HG03354 (cell line): ENCODE measurements at regions not wholly inside any gene's neighbourhood (a gene's known extent, or its start where the extent isn't known, plus 50 kb on each side); places are given as distances from the start of the nearest gene placed in this dataset.
A peak's percentile ranks its signal among the peaks of the same experiment; 100 is the strongest.

ENCODE experiments used
- ATAC-seq: cut with Tn5 transposase; IDR thresholded peaks from one replicate; pipeline ENCODE4 v1.9.1; 2021; ENCODE audit warnings: mild to moderate bottlenecking; ENCODE audit not compliant: unreplicated experiment, poor library complexity, severe bottlenecking

DNA sequence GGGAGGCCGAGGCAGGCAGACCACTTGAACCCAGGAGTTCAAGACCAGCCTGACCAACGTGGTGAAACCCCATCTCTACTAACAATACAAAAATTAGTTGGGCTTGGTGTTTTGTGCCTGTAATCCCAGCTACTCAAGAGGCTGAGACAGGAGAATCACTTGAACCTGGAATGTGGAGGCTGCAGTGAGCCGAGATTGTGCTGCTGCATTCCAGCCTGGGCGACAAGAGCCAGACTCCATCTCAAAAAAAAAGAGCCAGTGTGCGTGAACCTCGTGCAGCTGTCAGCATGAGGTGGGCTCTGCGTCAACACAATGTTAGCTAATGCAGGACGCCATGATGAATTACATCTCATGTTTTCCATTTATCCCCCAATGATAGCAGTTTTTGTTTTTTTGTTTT, 110.7 kb upstream of the SLC45A1 start:
- no peak for ATAC-seq

DNA sequence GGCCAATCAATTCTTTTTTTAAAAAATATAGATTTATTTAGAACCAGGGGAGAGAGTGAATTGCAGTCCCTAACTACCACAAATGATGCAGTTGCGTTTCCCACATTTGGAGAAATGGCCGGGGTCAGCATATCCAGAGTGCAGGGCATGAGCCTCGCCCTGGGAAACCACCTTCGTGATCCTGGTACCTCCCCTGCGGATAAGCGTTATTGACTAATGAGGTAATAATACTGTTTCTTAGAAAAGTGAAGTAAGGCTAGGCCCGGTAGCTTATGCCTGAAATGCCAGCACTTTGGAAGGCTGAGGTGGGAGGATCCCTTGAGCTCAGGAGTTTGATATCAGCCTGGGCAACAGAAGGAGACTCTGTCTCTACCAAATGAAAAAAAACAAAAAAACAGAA, 111.5 kb upstream of the SLC45A1 start:
- ATAC-seq, result no peak

DNA sequence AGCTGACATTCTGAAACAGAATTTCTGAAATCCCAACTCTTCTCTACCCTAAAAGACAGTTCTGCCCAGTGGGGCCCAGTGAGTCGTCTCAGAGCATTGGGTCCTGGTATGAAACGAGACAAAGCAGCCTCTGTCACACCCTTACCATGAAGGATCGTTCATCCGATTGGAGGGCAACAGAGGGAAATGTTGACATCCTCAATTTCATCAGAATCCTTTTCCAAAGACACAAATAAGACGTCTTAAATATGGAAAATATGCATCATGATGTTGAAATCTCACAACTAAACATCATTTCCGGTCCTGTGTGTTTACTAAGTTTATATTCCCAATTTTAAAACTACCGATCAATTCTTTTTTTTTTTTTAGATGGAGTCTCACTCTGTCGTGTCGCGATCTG, 112.1 kb upstream of the SLC45A1 start:
- ATAC-seq, result no peak

DNA sequence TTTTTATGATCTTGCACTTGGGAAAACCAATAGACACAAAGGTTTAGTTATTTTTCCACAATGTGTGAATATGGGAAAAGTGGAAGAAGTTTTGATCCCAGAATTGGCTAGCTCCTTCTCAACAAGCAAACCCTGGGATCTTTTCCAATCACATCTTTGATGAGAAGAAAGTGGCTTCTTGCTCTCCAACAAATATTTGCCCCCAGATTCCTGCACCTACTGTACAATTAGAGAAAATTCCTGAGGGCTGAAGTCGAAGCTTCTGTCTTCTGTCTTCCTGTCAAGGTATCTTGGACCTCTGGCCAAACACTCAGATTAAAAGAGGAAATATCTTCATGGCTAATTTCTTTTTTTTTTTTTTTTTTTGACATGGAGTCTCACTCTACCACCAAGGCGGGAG, 113.1 kb upstream of the SLC45A1 start:
- ATAC-seq, result no peak

DNA sequence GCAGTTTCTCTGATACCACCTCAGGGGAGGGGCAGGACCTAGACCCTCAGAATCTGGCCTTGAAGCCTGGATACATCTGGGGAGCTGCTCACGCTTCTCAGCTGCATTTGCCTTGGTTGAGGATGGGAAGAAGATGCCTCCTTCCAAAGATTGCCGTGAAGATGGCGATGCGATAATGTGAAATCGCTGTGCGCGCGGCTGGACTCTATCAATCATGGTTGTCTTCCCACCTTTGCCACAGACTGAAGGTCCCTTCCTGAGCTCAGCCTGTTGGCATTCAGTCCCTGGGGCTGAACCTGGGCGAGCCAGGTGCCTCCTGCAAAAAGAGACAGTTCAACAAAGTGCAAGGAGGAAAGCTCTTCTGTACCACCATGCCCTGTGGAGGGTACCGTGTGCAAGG, 114.4 kb upstream of the SLC45A1 start:
- no peak for ATAC-seq

DNA sequence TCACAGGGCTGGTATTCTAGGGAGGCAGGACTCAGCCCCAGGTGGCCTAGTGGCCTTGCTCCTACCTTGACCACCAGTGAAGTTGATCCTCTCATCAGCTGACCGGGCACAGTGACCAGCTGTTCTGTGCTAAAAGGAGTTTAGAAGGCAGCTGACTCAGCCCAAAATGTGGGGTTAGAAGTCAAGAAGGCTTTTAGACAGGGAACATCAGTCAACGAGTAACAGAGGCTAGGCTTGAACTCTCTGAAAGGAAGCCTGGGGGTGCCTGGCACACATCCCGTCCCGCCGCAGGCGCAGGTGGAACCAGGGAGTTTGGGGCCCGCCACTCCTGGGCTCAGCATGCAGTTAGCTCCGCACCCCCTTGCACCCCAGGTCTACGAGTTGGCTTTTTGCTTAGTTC, 114.9 kb upstream of the SLC45A1 start:
- no peak for ATAC-seq

DNA sequence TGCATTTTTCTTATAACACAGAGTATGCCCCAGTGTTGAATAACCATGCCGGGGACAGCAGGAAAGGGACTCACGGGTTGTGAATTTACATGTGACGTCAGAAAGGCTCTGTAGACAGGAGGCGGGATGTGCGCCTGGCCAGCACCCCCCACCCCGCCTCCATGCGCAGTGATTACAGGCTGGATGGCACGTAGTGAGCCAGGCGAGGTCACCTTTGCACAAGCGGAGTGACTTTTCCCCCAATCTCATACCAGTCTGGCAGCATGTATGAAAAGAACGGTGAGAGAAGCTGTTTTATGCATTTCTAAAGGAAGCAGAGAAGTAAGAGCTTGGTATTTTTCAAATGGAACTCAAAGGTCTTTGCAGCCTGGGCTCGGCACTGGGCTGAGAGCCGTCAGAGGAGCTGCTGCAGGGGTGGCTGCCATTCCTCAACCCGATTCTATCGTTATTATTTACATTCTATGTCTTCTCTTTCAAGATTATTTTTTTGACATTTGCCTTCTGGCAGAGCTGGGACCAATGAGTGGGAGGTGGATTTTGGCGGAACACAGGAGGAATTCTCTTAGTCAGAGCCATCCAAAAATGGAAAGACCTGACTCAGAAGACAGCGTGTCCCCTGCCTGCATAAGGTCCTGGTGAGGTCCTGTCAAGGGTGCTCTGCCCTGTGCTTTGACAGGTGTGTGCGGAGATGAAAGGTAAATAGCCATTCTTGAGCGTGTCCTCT, 115.6 kb upstream of the SLC45A1 start:
- no peak for ATAC-seq

DNA sequence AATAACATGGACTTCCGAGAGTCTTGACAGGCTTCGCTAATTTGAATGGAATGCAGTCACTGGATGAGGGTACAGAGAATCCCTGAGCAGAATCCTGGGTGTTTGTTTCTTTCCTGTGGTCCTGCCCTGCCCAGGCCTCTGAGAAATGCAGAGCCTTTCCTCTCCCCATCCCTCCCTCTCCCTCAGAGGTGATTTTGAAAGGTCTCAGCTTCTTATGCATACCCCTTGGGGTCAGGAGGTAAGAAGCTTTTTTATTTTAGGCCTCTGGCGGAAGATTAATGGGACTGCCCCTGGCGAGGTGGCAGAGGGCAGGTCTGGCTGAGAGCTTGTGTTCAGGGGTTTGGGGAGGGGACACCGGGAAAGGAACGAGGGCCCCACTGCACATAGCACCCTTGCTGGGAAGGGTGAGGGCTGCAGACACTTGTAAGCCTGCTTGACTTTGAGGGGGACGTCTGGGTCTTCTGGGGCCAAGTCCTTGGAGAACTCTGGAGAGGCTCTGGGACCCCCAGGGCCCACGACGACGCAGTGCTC, 116.5 kb upstream of the SLC45A1 start:
- ATAC-seq, result no peak

DNA sequence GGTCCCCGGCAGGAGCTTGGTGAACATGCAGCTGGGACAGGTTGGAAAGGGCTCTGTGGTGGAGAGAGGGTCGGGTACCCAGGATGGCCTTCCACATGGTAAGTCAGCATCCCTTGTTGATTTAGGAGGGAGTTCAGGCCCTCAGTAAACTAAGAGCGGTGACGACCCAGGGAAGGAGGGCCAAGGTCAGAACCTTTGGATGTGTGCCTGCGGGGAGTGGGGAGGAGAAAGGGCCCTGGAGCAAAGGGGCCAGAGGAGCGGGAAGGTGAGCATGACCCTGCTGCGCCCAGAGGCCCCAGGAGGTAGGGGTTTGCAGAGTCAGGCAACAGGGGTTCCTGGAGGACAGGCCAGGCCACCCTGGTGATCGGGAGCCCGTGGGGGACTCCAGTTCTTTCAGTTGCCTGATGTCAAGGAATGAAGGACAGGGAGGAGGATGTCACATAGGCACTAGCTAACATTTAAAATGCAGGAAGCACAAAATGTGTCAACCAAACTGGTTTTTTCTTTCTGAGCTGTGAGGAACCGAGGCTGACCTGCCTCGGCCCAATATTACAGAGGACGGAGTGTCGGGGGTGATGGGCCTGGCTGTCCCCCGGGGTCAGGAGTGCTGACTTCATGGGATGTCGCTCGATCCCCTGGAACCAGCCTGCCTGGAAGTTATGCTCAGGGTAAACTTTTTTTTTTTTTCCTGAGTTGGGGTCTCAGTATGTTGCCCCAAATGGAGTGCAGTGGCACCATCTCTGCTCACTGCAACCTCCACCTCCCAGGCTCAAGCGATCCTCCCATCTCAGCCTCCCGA, 117.4 kb upstream of the SLC45A1 start:
- no peak for ATAC-seq

DNA sequence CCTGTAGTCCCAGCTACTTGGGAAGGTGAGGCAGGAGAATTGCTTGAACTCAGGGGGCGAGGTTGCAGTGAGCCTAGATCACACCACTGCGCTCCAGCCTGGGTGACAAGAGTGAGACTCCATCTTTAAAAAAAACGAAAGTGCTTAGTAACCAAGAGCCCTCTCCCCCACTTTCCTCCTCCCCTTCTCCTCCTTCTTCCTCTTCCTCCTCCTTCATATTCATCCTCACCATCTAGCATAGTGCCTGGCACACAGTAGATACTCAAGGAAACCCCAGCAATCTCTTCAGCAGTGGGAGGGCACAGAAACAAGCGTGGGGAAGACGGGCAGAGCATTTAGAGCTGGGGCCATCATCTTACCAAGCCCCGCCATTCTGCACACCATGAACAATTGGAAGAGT, 119.4 kb upstream of the SLC45A1 start:
- no peak for ATAC-seq

DNA sequence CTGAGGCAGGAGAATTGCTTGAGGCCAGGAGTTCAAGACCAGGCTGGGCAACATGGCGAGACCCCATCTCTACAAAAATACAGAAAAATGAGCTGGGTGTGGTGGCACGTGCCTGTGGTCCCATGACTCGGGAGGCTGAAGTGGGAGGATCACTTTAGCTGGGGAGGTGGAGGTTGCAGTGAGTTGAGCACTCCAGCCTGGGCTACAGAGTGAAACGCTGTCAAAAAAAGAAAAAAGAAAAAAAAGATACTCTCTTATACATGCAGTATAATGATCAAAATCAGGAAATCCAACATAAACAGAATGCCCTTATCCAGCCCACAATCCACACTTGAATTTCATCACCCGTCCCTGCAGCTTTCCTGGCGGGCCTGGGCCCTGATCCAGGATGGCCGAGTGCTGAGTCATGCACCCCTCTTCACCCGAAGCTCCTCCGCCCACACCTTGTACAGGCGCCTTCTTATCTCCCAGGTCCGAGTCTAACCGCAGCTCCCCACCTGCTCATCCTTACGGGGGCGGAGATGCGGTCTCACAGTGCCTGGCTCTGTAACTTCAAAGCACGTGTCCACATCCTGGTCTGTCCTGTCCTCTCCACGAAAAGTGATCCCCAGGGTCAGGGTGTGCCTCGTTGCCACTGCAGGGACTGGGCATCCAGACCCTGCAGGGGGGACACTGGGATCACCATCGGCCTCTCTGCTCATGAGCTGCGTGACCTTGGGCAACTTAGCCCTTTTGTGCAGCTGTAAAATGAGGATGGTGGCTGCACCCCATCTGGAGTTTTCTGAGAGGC, 120.2 kb upstream of the SLC45A1 start:
- no peak for ATAC-seq

DNA sequence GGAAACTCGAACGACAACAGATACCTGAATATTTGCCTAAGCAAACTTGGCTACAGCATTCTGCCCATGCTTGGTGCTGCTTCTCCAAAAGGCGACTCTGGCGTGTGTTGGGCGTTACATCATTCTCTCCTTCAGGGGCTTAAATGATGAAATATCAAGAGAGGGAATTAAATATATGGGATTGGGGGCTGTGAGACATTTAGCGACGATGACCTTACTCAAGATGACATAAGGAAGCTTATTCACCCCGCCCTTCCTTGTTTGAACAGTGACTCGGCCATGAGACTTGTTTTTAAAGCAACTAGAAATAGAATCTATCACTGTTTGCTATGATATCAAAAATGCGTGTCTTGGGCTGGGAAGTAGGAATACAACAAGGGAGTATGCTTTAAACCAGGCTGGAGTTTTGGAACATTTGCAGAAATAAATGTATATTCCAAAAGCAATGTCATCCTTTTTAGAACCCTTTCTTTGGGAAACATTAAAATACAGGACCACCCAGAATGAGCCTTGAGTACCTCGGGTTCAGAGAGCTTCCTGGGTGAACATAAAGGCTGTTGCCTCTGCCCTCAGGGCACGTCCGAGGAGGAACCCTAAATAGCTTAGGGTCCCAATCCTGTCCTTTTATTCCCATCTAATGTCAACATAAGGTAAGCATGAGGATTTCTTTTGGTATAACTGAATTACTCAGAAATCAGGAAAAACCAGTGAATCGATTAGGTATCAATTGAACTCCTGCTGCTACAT, 123.3 kb upstream of the SLC45A1 start:
- no peak for ATAC-seq

DNA sequence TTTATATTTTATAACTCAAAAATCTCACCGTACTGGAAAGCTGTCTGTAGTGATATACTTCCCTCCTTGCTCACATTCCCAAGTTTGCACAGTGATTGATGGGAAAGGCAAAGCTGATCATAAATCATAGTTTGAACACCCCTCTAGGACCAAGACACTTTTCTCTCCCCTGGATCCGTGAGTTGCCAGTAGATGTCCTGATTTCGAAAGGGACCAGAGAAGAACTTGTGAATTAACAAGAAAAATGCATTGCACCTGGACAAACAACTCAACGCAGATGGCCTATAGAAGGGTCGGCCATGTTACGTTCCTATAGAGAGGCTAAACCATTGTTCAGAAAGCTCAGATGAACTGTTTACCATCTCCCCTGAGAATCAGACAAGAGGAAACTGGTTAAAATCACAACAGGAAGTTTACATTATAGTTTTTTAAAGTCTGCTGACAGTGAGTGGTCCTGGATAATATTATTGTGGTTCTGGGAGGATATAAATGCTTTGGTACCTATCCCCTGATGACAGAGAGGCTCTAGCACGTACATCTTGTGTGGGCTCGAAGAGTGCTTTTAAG, 124.0 kb upstream of the SLC45A1 start:
- ATAC-seq, result no peak

DNA sequence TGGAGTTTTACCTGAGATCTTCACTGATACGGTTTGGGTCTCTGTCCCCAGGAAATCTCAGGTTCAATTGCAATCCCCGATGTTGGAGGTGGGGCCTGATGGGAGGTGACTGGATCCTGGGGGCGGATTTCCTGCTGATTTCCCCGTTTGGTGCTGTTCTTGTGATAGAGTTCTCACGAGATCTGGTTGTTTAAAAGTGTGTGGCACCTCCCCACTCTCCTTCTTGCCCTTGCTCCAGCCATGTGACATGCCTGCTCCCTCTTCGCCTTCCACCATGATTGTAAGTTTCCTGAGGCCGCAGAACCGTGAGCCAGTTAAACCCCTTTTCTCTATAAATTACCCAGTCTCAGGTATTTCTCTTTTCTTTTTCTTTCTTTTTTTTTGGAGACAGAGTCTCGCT, 126.4 kb upstream of the SLC45A1 start:
- ATAC-seq, result no peak

DNA sequence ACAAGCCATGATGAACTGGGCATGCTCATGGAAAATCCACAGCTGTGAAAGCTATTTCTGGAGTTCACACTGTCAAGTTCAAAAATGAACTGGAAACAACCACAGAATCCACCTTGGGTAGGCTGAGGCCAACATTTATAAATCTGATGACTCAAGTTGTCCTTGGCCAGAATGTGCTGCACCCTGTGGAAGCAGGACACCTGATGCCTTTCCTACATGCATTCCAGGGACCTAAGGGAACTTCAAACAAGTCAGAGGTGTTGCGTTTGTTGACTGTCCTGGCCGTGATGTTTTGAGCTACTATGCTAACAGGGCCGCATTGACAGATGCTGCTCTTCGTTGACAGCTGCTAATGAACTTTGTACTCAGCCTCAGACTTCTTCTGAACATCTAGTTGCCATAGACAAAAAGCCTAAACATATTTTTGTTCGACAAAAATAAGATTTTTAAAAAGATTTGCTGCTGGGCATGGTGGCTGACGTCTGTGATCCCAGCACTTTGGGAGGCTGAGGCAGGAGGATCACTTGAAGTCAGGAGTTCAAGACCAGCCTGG, 127.9 kb upstream of the SLC45A1 start:
- no peak for ATAC-seq

DNA sequence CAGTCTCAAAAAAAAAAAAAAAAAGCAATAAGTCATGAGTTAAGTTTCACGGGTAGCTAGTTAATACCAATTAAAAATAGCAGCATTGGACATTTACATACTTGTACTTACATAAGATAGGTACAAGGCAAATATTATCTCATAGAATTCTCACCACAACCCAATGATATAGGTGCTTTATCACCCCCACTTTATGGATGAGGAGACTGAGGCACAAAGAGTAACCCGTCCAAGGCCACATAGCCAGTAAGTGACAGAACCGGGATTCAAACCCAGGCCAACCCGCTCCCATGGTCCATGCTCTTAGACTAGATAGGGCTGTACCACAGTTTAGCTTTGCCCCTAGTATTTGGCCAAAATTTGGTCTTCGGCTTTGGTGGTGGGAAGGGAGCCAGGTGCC, 132.5 kb upstream of the SLC45A1 start:
- no peak for ATAC-seq

DNA sequence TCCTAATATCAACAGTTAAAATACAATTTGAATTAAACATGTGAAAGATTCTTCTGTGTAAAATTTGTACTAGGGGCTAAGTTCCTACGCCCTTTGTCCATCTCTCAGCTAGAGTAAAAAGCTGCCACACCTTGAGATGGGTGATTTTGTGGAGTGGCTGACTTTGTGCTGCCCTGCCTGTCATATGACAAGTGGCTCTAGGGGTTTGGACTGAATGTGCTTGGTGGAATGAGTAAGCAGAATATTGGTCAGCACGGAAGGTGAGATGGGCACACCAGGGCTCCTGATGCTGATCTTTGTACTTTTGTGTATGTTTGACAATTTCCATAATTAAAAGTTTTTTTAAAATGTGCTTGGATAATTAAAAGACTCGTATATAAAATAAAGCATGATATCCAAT, 133.6 kb upstream of the SLC45A1 start:
- ATAC-seq, result no peak

DNA sequence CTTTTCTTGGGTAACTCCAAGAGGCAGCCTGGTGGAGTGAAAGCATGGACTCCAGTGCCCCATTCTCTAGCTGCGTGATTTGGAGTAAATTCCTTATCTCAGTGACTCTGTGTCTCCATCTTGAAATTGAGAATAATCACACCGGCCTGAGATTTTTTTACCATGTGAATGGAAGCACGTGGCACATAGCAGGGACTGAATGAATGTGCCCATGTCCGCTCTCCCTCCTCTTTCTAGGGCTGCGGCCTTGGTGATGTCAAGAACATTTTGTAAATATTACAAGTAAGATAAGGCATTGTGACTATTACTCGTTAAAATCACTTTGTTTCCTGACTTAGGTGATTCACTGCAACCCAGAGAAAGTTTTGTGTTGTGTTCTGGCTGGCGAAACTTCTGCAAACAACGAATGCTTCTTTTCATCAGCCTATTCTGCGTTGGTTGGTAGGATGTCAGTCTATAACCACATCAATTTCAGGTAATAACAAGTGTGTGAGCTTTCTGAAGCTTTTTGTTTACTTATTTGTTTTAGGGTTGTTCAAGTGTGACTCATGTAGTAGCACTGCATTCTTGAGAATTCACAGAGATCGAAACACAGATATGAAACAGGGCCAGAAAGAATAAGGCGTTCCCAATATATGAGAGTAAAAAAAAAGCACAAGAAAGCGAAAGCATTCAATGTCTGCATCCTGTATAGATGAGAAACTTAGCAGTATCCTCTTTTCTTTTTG, 135.7 kb upstream of the SLC45A1 start:
- ATAC-seq, result peak; percentile 44
